ENCODE measurements at regions not wholly inside any gene's neighbourhood (a gene's known extent, or its start where the extent isn't known, plus 50 kb on each side); places are given as distances from the start of the nearest gene placed in this dataset.

GRCh38 chr10:52644373-52645186 lies 128.0 kb downstream of the MBL2 start:
- intact Hi-C loops (cut with DNase I, micrococcal nuclease) = loop anchor here (1.0 kb wide), 2 partner anchors 85 to 136 kb away; no protein-coding TSS in a partner anchor
- H3K4me1 Mint-ChIP-seq = no peaks in the 10 kb centered on the region
- H3K4me3 Mint-ChIP-seq = no peak overlapping the region
- peak; percentile 49 for DNase-seq
- ChIA-PET CTCF (interaction anchor here (0.7 to 3.6 kb wide), 5 partner anchors 20 to 1586 kb away, joined by 3 to 19 read pairs (median 4); no protein-coding TSS in a partner anchor), POLR2A (interaction anchor here (0.6 kb wide), 1 partner anchor 82 kb away, joined by 5 read pairs; no protein-coding TSS in a partner anchor)
- no peaks in the 10 kb centered on the region for H3K27me3 Mint-ChIP-seq
- peaks cover 1% of the 10 kb centered on the region for H3K9me3 Mint-ChIP-seq (ENCODE audit: low read depth)
- H3K27ac Mint-ChIP-seq = no peak overlapping the region
- ATAC-seq = no peak
- no peaks in the 10 kb centered on the region for H3K36me3 Mint-ChIP-seq (ENCODE audit: low read depth)

GRCh38 chr10:52645187-52645758 lies 127.3 kb downstream of the MBL2 start:
- CTCF ChIA-PET = interaction anchor here (0.8 to 3.6 kb wide), 3 partner anchors 84 to 1586 kb away, joined by 3 to 19 read pairs (median 7); no protein-coding TSS in a partner anchor

GRCh38 chr10:52649511-52649910 lies 123.1 kb downstream of the MBL2 start:
- intact Hi-C loops (cut with DNase I, micrococcal nuclease) = no loop called here
- Mint-ChIP-seq H3K27me3 (no peaks in the 10 kb centered on the region), H3K9me3 (ENCODE audit: low read depth) (peaks cover 1% of the 10 kb centered on the region), H3K4me1 (no peaks in the 10 kb centered on the region), H3K27ac (no peak overlapping the region), H3K36me3 (ENCODE audit: low read depth) (no peaks in the 10 kb centered on the region), H3K4me3 (no peak overlapping the region)
- ATAC-seq (no peak), DNase-seq (no peak)
- POLR2A ChIA-PET = no interaction called here
- CTCF ChIA-PET = interaction anchor here (1.2 kb wide), 1 partner anchor 11 kb away, joined by 3 read pairs; no protein-coding TSS in a partner anchor

More at GRCh38 chr10:52645187-52645758, 127.3 kb downstream of the MBL2 start:
- DNase-seq = no peak
- H3K4me1 Mint-ChIP-seq = no peaks in the 10 kb centered on the region
- intact Hi-C loops (cut with DNase I, micrococcal nuclease) = loop anchor here in 1 of 2 experiments (1.0 kb wide), 1 partner anchor 135 kb away; no protein-coding TSS in a partner anchor
- POLR2A ChIA-PET = no interaction called here
- H3K36me3 Mint-ChIP-seq (ENCODE audit: low read depth) = no peaks in the 10 kb centered on the region
- no peak overlapping the region for H3K27ac Mint-ChIP-seq
- H3K9me3 Mint-ChIP-seq (ENCODE audit: low read depth) = peaks cover 1% of the 10 kb centered on the region
- H3K4me3 Mint-ChIP-seq = no peak overlapping the region
- no peak for ATAC-seq
- no peaks in the 10 kb centered on the region for H3K27me3 Mint-ChIP-seq

- Mint-ChIP-seq H3K4me3 (no peak overlapping the region), H3K27me3 (no peaks in the 10 kb centered on the region), H3K27ac (no peak overlapping the region), H3K9me3 (ENCODE audit: low read depth) (peaks cover 1% of the 10 kb centered on the region), H3K36me3 (ENCODE audit: low read depth) (no peaks in the 10 kb centered on the region), H3K4me1 (no peaks in the 10 kb centered on the region)
- ChIA-PET POLR2A (no interaction called here), CTCF (interaction anchor here (1.2 kb wide), 1 partner anchor 10 kb away, joined by 3 read pairs; no protein-coding TSS in a partner anchor)
- no peak for ATAC-seq
- no peak for DNase-seq
- intact Hi-C loops (cut with DNase I, micrococcal nuclease) = no loop called here
These were observed 121.7 kb downstream of the MBL2 start for GRCh38 chr10:52650873-52651272.

- Mint-ChIP-seq H3K36me3 (ENCODE audit: low read depth) (no peaks in the 10 kb centered on the region), H3K9me3 (ENCODE audit: low read depth) (peaks cover 1% of the 10 kb centered on the region), H3K4me1 (no peaks in the 10 kb centered on the region), H3K4me3 (no peak overlapping the region), H3K27ac (no peak overlapping the region), H3K27me3 (no peaks in the 10 kb centered on the region)
- ATAC-seq (no peak), DNase-seq (no peak)
- POLR2A ChIA-PET = no interaction called here
- CTCF ChIA-PET = no interaction called here
- intact Hi-C loops (cut with DNase I, micrococcal nuclease) = no loop called here
These were observed 121.3 kb downstream of the MBL2 start for GRCh38 chr10:52651293-52651692.

- Mint-ChIP-seq H3K9me3 (ENCODE audit: low read depth) (peaks cover 1% of the 10 kb centered on the region), H3K4me3 (no peak overlapping the region), H3K4me1 (no peaks in the 10 kb centered on the region), H3K27me3 (no peaks in the 10 kb centered on the region), H3K27ac (no peak overlapping the region), H3K36me3 (ENCODE audit: low read depth) (no peaks in the 10 kb centered on the region)
- intact Hi-C loops (cut with DNase I, micrococcal nuclease) = no loop called here
- DNase-seq = no peak
- no peak for ATAC-seq
- CTCF ChIA-PET = interaction anchor here (0.6 kb wide), 1 partner anchor 323 kb away, joined by 3 read pairs; no protein-coding TSS in a partner anchor
- POLR2A ChIA-PET = no interaction called here
These were observed 119.9 kb downstream of the MBL2 start for GRCh38 chr10:52652431-52653262.

- intact Hi-C loops (cut with DNase I, micrococcal nuclease) = no loop called here
- H3K4me1 Mint-ChIP-seq = no peaks in the 10 kb centered on the region
- ChIA-PET CTCF (interaction anchor here (0.6 kb wide), 1 partner anchor 324 kb away, joined by 3 read pairs; no protein-coding TSS in a partner anchor), POLR2A (no interaction called here)
- no peak for DNase-seq
- H3K4me3 Mint-ChIP-seq = no peak overlapping the region
- H3K27me3 Mint-ChIP-seq = no peaks in the 10 kb centered on the region
- no peak for ATAC-seq
- no peak overlapping the region for H3K27ac Mint-ChIP-seq
- H3K36me3 Mint-ChIP-seq (ENCODE audit: low read depth) = no peaks in the 10 kb centered on the region
- H3K9me3 Mint-ChIP-seq (ENCODE audit: low read depth) = no peaks in the 10 kb centered on the region
These were observed 119.2 kb downstream of the MBL2 start for GRCh38 chr10:52653263-52653909.

- Mint-ChIP-seq H3K27ac (no peak overlapping the region), H3K4me1 (no peaks in the 10 kb centered on the region), H3K36me3 (ENCODE audit: low read depth) (no peaks in the 10 kb centered on the region), H3K9me3 (ENCODE audit: low read depth) (peaks cover 1% of the 10 kb centered on the region), H3K27me3 (no peaks in the 10 kb centered on the region), H3K4me3 (no peak overlapping the region)
- CTCF ChIA-PET = no interaction called here
- ATAC-seq (no peak), DNase-seq (no peak)
- intact Hi-C loops (cut with DNase I, micrococcal nuclease) = no loop called here
- POLR2A ChIA-PET = no interaction called here
These were observed 118.4 kb downstream of the MBL2 start for GRCh38 chr10:52654201-52654600.

GRCh38 chr10:52658112-52658511 lies 114.5 kb downstream of the MBL2 start:
- Mint-ChIP-seq H3K9me3 (ENCODE audit: low read depth) (peaks cover 1% of the 10 kb centered on the region), H3K27me3 (no peaks in the 10 kb centered on the region), H3K4me3 (no peak overlapping the region), H3K36me3 (ENCODE audit: low read depth) (no peaks in the 10 kb centered on the region), H3K27ac (no peak overlapping the region), H3K4me1 (no peaks in the 10 kb centered on the region)
- CTCF ChIA-PET = no interaction called here
- intact Hi-C loops (cut with DNase I, micrococcal nuclease) = no loop called here
- POLR2A ChIA-PET = no interaction called here
- DNase-seq (no peak), ATAC-seq (no peak)

GRCh38 chr10:52659085-52659484 lies 113.5 kb downstream of the MBL2 start:
- DNase-seq = no peak
- Mint-ChIP-seq H3K27ac (no peak overlapping the region), H3K4me3 (no peak overlapping the region), H3K4me1 (no peaks in the 10 kb centered on the region), H3K27me3 (no peaks in the 10 kb centered on the region), H3K9me3 (ENCODE audit: low read depth) (peaks cover 1% of the 10 kb centered on the region), H3K36me3 (ENCODE audit: low read depth) (no peaks in the 10 kb centered on the region)
- intact Hi-C loops (cut with DNase I, micrococcal nuclease) = no loop called here
- CTCF ChIA-PET = no interaction called here
- ATAC-seq = no peak
- POLR2A ChIA-PET = no interaction called here

- ATAC-seq = no peak
- H3K27me3 Mint-ChIP-seq = no peaks in the 10 kb centered on the region
- DNase-seq = no peak
- POLR2A ChIA-PET = no interaction called here
- H3K4me3 Mint-ChIP-seq = no peak overlapping the region
- CTCF ChIA-PET = no interaction called here
- H3K9me3 Mint-ChIP-seq (ENCODE audit: low read depth) = peaks cover 5% of the 10 kb centered on the region
- intact Hi-C loops (cut with DNase I, micrococcal nuclease) = no loop called here
- H3K27ac Mint-ChIP-seq = no peak overlapping the region
- no peaks in the 10 kb centered on the region for H3K36me3 Mint-ChIP-seq (ENCODE audit: low read depth)
- H3K4me1 Mint-ChIP-seq = no peaks in the 10 kb centered on the region
These were observed 110.3 kb downstream of the MBL2 start for GRCh38 chr10:52662256-52662655.
